Ectodermal cell (in vitro differentiated cells): ENCODE measurements at regions not wholly inside any gene's neighbourhood (a gene's known extent, or its start where the extent isn't known, plus 50 kb on each side); places are given as distances from the start of the nearest gene placed in this dataset.
"Not testable (repeated sequence)": the region's sequence is repeated elsewhere in the genome, so short reads cannot be mapped to it uniquely, and the experiment has no call there.

Source experiments
- H3K27ac ChIP-seq: 2 replicates; pipeline ENCODE4 v1.7.0; 2013; ENCODE audit warnings: mild to moderate bottlenecking, low read depth, low read length; ENCODE audit not compliant: insufficient read depth, poor library complexity, severe bottlenecking
- H3K27me3 ChIP-seq: 2 replicates; pipeline ENCODE4 v1.7.0; 2013; ENCODE audit warnings: mild to moderate bottlenecking, low read length; ENCODE audit not compliant: insufficient read depth, control insufficient read depth, poor library complexity, severe bottlenecking
- H3K36me3 ChIP-seq: one replicate; pipeline ENCODE4 v1.7.0; 2013; ENCODE audit warnings: low read length; ENCODE audit not compliant: control insufficient read depth, insufficient read depth
- H3K4me1 ChIP-seq: one replicate; pipeline ENCODE4 v1.7.0; 2013; ENCODE audit warnings: low read length; ENCODE audit not compliant: control insufficient read depth, insufficient read depth
- H3K4me3 ChIP-seq: 2 replicates; pipeline ENCODE4 v1.7.0; 2013; ENCODE audit warnings: low read depth, low read length, control low read depth; ENCODE audit not compliant: insufficient read depth
- H3K9me3 ChIP-seq: 2 replicates; pipeline ENCODE4 v1.7.0; 2013; ENCODE audit warnings: mild to moderate bottlenecking, low read length, moderate library complexity; ENCODE audit not compliant: control insufficient read depth
- WGBS, 2 experiments: methylation state at CpG; one replicate each; pipeline ENCODE4 v1.1.7; 2013; ENCODE audit warnings: missing lambda C conversion rate in 2 of 2; 5-methylcytosine and 5-hydroxymethylcytosine counted together

DNA sequence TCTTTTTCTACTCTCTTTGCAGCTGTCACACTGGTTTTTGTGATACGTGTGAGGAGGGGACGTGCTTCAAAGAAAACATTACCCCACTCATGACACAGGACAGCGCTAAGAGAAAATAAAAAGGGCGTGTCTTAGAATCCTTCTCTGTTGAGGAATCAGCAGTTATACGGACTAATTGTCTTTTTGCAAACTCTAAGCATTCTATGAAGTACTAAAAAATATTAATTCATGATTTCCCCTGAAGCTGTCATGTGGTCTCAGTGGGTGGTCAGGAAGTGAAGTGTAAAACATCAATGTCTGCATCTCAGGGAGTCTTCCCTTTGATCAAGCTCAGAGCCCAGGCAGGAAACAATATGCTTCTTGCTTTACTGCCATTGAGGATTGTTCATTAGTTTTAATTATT, 117.5 kb upstream of the CRBN start:
- no peak overlapping the region for H3K27ac ChIP-seq
- H3K9me3 ChIP-seq: peaks cover 6% of the 10 kb centered on the region
- H3K4me3 ChIP-seq: no peak overlapping the region
- H3K4me1 ChIP-seq: no peaks in the 10 kb centered on the region
- H3K27me3 ChIP-seq: no peaks in the 10 kb centered on the region
- H3K36me3 ChIP-seq: no peaks in the 10 kb centered on the region
- WGBS, 2 experiments: 80 to 86% methylated on average over 4 to 5 of the region's 5 CpGs

DNA sequence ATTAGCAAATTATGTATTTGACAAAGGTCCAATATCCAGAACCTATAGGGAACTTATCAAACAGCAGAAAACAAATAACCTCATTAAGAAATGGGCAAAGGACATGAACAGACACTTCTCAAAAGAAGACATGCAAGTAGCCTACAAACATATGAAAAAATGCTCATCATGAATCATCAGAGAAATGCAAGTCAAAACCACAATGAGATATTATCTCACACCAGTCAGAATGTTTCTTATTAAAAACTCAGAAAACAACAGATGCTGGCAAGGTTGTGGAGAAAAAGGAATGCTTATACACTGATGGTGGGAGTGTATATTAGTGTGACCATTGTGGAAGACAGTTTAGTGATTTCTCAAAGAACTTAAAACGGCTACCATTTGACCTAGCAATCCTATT, 116.1 kb upstream of the CRBN start:
- no peaks in the 10 kb centered on the region for H3K36me3 ChIP-seq
- H3K9me3 ChIP-seq: peaks cover 6% of the 10 kb centered on the region
- H3K4me1 ChIP-seq: no peaks in the 10 kb centered on the region
- no peak overlapping the region for H3K4me3 ChIP-seq
- 88 to 100% methylated on average over 1 of the region's 1 CpG for WGBS, 2 experiments
- no peak overlapping the region for H3K27ac ChIP-seq
- H3K27me3 ChIP-seq: no peaks in the 10 kb centered on the region

DNA sequence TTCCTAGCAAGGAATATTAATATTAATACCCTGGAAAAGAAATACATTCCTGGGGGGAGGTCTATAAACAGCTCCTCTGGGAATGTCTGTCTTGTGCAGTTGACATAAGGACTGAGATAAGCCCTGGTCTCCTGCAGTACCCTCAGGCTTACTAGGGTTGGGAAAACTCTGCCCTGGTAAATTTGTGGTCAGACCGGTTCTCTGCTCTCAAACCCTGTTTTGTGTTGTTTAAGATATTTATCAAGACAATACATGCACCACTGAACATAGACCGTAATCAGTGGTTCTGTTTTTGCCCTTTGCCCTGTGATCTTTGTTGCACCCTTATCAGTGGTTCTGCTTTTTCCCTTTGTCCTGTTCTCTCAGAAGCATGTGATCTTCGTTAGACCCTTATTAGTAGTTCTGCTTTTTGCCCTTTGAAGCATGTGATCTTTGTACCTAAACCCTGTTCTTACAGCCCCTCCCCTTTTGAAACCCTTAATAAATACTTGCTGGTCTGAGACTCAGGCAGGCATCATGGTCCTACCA, 112.3 kb upstream of the CRBN start:
- H3K4me1 ChIP-seq, H3K4me3 ChIP-seq, H3K27ac ChIP-seq, H3K36me3 ChIP-seq, H3K27me3 ChIP-seq, H3K9me3 ChIP-seq: not testable (repeated sequence)
- 89 to 91% methylated on average over 3 of the region's 3 CpGs for WGBS, 2 experiments

DNA sequence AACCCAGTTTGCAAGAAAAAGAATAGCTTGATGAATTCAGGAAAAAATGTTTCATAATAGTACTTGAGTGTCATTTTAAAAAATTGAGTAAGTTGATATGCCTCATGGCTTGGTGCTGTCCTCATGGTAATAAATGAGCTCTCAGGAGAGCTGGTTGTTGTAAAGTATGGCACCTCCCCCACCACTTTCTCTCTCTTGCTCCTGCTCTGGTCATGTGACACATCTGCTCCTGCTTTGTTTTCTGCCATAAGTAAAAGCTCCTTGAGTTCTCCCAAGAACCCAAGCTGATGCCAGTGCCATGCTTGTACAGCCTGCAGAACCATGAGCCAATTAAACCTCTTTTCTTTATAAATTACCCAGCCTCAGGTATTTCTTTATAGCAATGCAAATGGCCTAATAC, 108.8 kb upstream of the CRBN start:
- Histone ChIP-seq H3K27ac (no peak overlapping the region), H3K4me1 (peaks cover 7% of the 10 kb centered on the region), H3K27me3 (no peaks in the 10 kb centered on the region), H3K4me3 (no peak overlapping the region), H3K36me3 (no peaks in the 10 kb centered on the region), H3K9me3 (no peaks in the 10 kb centered on the region)

DNA sequence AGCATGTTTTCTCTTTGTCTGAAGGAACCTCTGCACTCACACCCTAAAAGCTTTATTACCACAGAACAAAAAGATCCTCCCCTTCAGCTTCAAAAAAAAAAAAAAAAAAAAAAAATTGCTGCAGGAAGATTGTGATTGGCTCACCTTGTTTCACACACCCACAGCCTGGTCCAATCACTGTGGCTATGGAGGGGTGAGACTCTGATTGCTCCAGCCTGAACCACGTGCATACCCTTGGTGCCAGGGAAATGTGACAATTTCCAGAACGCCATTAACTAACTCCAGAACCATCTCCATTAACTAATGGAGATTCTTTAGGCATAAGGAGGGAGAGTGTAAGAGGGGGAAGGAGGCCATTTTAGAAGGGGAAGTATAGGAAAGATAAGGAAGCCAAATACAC, 106.5 kb upstream of the CRBN start:
- no peak overlapping the region for H3K27ac ChIP-seq
- H3K36me3 ChIP-seq: no peaks in the 10 kb centered on the region
- WGBS, 2 experiments: 100% methylated on average over 2 of the region's 2 CpGs; no CpG with 5 or more reads in 1 of the 2 experiments
- peaks cover 7% of the 10 kb centered on the region for H3K4me1 ChIP-seq
- no peak overlapping the region for H3K4me3 ChIP-seq
- H3K9me3 ChIP-seq: no peaks in the 10 kb centered on the region
- H3K27me3 ChIP-seq: no peaks in the 10 kb centered on the region

DNA sequence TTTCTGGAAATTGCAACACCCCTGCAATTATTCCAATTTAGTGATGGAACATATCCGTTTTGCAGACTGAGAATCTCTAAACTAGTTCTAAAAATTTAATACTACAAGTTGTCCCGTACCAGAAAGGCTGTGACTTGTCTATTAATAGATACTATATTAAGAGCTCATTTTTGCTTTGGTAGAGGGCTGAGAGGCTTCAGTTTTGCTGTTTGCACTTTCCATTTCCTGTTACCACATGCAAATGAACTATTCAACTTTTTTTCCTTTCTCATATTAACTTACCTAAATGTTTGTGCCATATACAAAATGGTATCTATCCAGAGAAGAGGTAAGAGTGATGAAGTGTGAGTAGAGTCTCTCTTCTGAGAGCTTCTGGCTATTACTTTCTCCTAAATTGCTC, 101.5 kb upstream of the CRBN start:
- 90% methylated on average over 2 of the region's 2 CpGs; no CpG with 5 or more reads in 1 of the 2 experiments for WGBS, 2 experiments
- no peak overlapping the region for H3K4me3 ChIP-seq
- peaks cover 6% of the 10 kb centered on the region for H3K4me1 ChIP-seq
- no peaks in the 10 kb centered on the region for H3K36me3 ChIP-seq
- no peak overlapping the region for H3K27ac ChIP-seq
- no peaks in the 10 kb centered on the region for H3K9me3 ChIP-seq
- H3K27me3 ChIP-seq: no peaks in the 10 kb centered on the region

DNA sequence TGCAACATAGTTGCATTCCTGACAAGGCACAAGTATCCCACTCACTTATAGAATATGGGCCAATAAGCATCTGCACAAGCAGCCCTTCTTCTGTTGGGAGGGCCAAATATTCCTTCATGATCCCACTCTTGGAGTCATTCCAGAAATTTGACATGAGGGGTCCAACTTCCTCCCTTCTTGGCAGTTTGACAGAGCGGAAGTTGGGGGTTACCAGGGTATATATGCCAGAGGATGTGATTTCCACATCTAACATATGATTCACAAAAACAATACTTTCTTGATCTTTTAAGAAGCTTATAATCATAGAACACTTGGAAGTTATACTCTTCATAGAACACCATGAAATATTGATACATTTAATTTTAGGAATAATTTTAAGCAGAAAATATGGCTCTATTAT, 100.9 kb upstream of the CRBN start:
- Histone ChIP-seq H3K36me3 (no peaks in the 10 kb centered on the region), H3K4me3 (no peak overlapping the region), H3K9me3 (no peaks in the 10 kb centered on the region), H3K27me3 (no peaks in the 10 kb centered on the region), H3K4me1 (peaks cover 6% of the 10 kb centered on the region), H3K27ac (no peak overlapping the region)
- WGBS, 2 experiments: 100% methylated on average over 1 of the region's 1 CpG

DNA sequence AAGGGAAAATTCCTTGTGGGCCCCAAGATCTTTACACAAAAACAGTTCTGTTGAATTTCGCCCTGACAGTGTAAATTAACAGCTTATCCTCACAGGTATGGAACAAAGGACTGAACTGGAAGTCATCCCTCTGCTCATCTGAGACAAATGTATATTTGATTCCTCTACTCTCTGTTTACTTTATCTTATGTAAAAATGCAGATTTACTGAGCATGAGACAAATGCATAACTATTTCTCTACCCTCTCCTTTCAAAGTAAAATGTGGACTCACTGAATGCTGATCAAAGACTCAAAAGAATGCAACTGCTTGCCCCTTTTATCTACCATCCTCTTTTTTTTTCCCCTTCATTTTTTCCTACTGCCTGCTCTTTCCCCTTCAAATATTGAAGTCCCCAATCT, 98.6 kb upstream of the CRBN start:
- 43 to 60% methylated on average over 1 of the region's 1 CpG for WGBS, 2 experiments
- Histone ChIP-seq H3K27me3 (no peaks in the 10 kb centered on the region), H3K9me3 (no peaks in the 10 kb centered on the region), H3K4me3 (no peak overlapping the region), H3K4me1 (peaks cover 6% of the 10 kb centered on the region), H3K36me3 (no peaks in the 10 kb centered on the region), H3K27ac (no peak overlapping the region)

DNA sequence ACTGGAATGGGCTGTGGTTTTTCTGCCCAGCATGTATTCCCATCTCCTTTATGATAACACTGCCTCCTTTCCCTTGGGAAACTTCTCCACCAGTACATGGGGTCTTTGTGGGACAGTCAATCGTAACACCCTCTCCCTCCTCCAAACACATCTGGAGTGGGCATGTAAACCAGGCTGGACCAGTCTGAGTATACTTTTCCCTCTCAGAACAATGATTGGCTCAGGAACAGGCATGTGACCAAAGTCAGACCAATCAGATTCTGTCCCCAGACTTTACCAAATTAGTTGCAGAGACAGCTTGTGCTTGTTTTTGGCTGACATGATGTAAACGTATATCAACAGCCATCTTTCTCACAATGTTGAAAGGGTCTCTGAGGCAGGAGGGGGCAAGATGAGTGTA, 97.1 kb upstream of the CRBN start:
- Histone ChIP-seq H3K9me3 (no peaks in the 10 kb centered on the region), H3K27me3 (no peaks in the 10 kb centered on the region), H3K27ac (no peak overlapping the region), H3K4me1 (peaks cover 6% of the 10 kb centered on the region), H3K4me3 (no peak overlapping the region), H3K36me3 (no peaks in the 10 kb centered on the region)
- WGBS, 2 experiments: 94 to 100% methylated on average over 2 of the region's 2 CpGs

DNA sequence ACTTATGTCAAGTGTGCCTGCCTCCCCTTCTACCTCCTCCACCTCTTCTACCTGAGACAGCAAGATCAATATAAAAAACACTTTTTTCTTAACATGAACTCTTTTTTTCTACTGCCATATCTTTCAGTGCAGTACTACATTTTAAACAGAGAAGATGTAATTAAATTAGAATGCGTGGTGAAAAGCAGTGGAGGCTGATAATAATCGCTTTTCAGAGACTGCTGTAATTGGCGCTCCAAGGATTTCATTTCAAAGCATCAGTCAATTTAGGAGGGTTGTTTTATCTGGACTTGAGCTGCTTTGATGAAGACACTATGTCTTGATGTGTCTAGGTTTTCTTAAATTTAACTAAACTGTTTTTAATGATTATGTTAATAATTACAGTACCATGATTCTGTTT, 85.3 kb upstream of the CRBN start:
- Histone ChIP-seq H3K4me3 (no peak overlapping the region), H3K27me3 (no peaks in the 10 kb centered on the region), H3K36me3 (no peaks in the 10 kb centered on the region), H3K27ac (no peak overlapping the region), H3K4me1 (no peaks in the 10 kb centered on the region), H3K9me3 (no peaks in the 10 kb centered on the region)
- 94 to 100% methylated on average over 3 of the region's 3 CpGs for WGBS, 2 experiments

DNA sequence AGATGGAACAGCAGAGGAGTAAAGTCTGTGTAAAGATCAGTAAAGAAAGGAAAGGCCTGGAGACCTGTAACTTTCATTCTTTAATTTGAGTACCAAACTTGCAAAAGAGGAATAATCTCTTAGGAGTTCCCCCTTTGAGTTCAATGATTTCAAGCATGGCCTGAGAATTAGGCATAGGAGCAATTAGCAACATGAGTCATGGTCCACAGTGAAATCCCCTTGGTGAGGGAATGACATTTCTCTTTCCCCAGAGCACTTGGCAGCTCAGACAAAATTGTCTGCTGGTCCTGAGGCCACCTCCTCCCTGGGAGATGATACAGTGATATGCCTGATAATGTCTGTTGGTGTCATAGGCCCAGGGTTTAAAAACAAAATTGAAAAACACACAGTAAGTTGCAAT, 81.4 kb upstream of the CRBN start:
- Histone ChIP-seq H3K27ac (no peak overlapping the region), H3K9me3 (no peaks in the 10 kb centered on the region), H3K4me1 (no peaks in the 10 kb centered on the region), H3K36me3 (no peaks in the 10 kb centered on the region), H3K27me3 (no peaks in the 10 kb centered on the region), H3K4me3 (no peak overlapping the region)
